Hepatocyte (in vitro differentiated cells): ENCODE measurements at regions not wholly inside any gene's neighbourhood (a gene's known extent, or its start where the extent isn't known, plus 50 kb on each side); places are given as distances from the start of the nearest gene placed in this dataset.

Source experiments
- EZH2phosphoT487 ChIP-seq: fragments of 200-600 bp; sonication (generic); IDR thresholded peaks from one replicate; pipeline ENCODE4 v1.6.1; 2018; ENCODE audit warnings: antibody characterized with exemption, mild to moderate bottlenecking, low read depth, moderate library complexity; ENCODE audit not compliant: unreplicated experiment, severe bottlenecking
- TF ChIP-seq, protein P1 (sequence below): fragments of 200-600 bp; sonication (generic); IDR thresholded peaks from 2 replicates; pipeline ENCODE4 v1.5.1; 2016; ENCODE audit warnings: antibody characterized with exemption, mild to moderate bottlenecking; ENCODE audit not compliant: poor library complexity

DNA sequence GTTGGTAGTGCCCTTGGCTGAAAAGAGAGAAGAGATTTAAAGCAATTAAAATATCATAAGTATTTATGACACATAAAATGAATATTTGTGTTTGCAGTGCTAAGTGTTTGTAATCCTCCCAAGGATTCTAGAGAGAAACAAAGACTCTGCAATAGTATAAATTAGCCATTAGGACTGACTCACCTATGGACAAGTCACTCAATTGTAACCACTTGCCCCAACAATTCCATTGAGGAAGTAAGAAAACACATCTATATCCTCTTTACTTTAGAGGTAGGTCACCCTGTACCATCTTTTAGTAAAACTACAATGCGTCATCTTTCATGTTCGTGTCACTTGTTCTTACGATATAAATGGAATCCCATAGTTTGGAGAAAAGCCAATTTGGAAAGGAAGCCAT is 85.7 kb upstream of the INHBA start:
- TF ChIP-seq, protein P1, sequence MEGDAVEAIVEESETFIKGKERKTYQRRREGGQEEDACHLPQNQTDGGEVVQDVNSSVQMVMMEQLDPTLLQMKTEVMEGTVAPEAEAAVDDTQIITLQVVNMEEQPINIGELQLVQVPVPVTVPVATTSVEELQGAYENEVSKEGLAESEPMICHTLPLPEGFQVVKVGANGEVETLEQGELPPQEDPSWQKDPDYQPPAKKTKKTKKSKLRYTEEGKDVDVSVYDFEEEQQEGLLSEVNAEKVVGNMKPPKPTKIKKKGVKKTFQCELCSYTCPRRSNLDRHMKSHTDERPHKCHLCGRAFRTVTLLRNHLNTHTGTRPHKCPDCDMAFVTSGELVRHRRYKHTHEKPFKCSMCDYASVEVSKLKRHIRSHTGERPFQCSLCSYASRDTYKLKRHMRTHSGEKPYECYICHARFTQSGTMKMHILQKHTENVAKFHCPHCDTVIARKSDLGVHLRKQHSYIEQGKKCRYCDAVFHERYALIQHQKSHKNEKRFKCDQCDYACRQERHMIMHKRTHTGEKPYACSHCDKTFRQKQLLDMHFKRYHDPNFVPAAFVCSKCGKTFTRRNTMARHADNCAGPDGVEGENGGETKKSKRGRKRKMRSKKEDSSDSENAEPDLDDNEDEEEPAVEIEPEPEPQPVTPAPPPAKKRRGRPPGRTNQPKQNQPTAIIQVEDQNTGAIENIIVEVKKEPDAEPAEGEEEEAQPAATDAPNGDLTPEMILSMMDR: no peak
- TF ChIP-seq EZH2phosphoT487: no peak
